Parathyroid adenoma (tissue), 2 donors: ENCODE measurements at regions not wholly inside any gene's neighbourhood (a gene's known extent, or its start where the extent isn't known, plus 50 kb on each side); places are given as distances from the start of the nearest gene placed in this dataset.

Experiments used
- H2AFZ ChIP-seq: fragments of 300-600 bp; sonication (generic); one replicate; pipeline ENCODE4 v1.7.0; 2017; ENCODE audit warnings: antibody characterized with exemption, mild to moderate bottlenecking
- H3K27ac ChIP-seq: fragments of 300-600 bp; sonication (generic); one replicate; pipeline ENCODE4 v1.7.0; 2017
- H3K27me3 ChIP-seq: fragments of 300-600 bp; sonication (generic); one replicate; pipeline ENCODE4 v1.7.0; 2017; ENCODE audit warnings: low read length; ENCODE audit not compliant: control insufficient read depth, insufficient read depth
- H3K36me3 ChIP-seq: fragments of 300-600 bp; sonication (generic); one replicate; pipeline ENCODE4 v1.7.0; 2017; ENCODE audit warnings: low read length; ENCODE audit not compliant: control insufficient read depth, insufficient read depth
- H3K4me1 ChIP-seq: fragments of 300-600 bp; sonication (generic); one replicate; pipeline ENCODE4 v1.7.0; 2017; ENCODE audit warnings: control low read depth
- H3K4me2 ChIP-seq: fragments of 300-600 bp; sonication (generic); one replicate; pipeline ENCODE4 v1.7.0; 2017; ENCODE audit warnings: low read length
- H3K4me3 ChIP-seq: fragments of 300-600 bp; sonication (generic); one replicate; pipeline ENCODE4 v1.7.0; 2017; ENCODE audit warnings: low read depth, low read length
- H3K79me2 ChIP-seq: fragments of 300-600 bp; sonication (generic); one replicate; pipeline ENCODE4 v1.7.0; 2017; ENCODE audit warnings: control low read depth
- H3K9ac ChIP-seq: fragments of 300-600 bp; sonication (generic); one replicate; pipeline ENCODE4 v1.7.0; 2017; ENCODE audit warnings: mild to moderate bottlenecking
- H3K9me3 ChIP-seq: fragments of 300-600 bp; sonication (generic); one replicate; pipeline ENCODE4 v1.7.0; 2017; ENCODE audit warnings: low read length; ENCODE audit not compliant: control insufficient read depth
- CTCF ChIP-seq: fragments of 300-600 bp; sonication (generic); IDR thresholded peaks from one replicate; pipeline ENCODE4 v1.7.0; 2017; ENCODE audit warnings: antibody characterized with exemption, mild to moderate bottlenecking
- donor health status: primary hyperparathyroidism.

DNA sequence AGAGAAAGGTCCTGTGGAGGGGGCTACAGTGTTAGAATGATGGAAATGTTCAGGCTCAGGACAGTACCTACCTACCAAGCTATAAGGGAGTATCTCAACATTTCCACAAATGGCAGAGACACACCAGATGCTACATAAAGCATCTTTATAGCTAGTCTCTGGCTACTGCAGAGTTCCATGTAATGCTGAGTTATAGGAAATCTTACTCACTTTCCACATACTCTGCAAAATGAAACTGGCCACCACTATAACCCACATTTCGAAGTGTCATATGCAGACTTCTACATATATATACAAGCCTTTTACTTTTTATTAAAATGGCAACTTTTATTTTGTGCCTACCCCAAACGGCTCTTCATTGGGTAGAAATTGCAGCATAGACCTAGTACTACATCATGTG is 85.5 kb downstream of the FAS start:
- H3K79me2 ChIP-seq = no peaks in the 10 kb centered on the region
- no peaks in the 10 kb centered on the region for H3K9me3 ChIP-seq
- H3K27ac ChIP-seq = no peak overlapping the region
- no peak overlapping the region for H2AFZ ChIP-seq
- H3K4me3 ChIP-seq = no peak overlapping the region
- H3K9ac ChIP-seq = no peak overlapping the region
- no peaks in the 10 kb centered on the region for H3K4me1 ChIP-seq
- no peak overlapping the region for H3K4me2 ChIP-seq
- TF ChIP-seq CTCF = no peak
- H3K36me3 ChIP-seq = no peaks in the 10 kb centered on the region
- H3K27me3 ChIP-seq = no peaks in the 10 kb centered on the region

DNA sequence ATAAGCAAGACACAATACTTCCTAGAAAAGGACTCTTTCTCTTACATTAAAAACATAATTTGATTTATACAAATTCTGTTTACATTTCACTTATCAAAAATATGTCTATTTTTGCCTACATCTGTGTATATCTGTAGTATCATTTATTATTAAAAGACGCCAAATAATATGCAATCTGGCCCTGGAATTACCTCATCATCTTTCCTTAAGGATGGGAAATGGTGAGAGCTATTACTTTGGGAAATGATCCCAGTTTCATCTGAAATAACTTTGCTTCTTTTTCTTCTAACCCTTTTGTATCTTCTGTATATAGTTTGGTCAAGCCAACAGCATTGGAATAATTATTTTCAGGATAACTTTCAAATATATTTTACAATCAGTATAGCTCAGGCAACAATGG is 85.0 kb downstream of the FAS start:
- Histone ChIP-seq H3K27me3 (no peaks in the 10 kb centered on the region), H3K9ac (no peak overlapping the region), H3K4me1 (no peaks in the 10 kb centered on the region), H3K4me2 (no peak overlapping the region), H3K79me2 (no peaks in the 10 kb centered on the region), H3K4me3 (no peak overlapping the region), H3K9me3 (no peaks in the 10 kb centered on the region), H2AFZ (no peak overlapping the region), H3K27ac (no peak overlapping the region), H3K36me3 (no peaks in the 10 kb centered on the region)
- no peak for TF ChIP-seq CTCF

GRCh38 chr10:89074120-89074519 is 83.5 kb downstream of the FAS start:
- Histone ChIP-seq H3K36me3 (no peaks in the 10 kb centered on the region), H3K4me1 (no peaks in the 10 kb centered on the region), H3K79me2 (no peaks in the 10 kb centered on the region), H3K9ac (no peak overlapping the region), H3K4me3 (no peak overlapping the region), H2AFZ (no peak overlapping the region), H3K9me3 (no peaks in the 10 kb centered on the region), H3K27me3 (no peaks in the 10 kb centered on the region), H3K27ac (no peak overlapping the region), H3K4me2 (no peak overlapping the region)
- no peak for TF ChIP-seq CTCF

- TF ChIP-seq CTCF = no peak
- Histone ChIP-seq H3K79me2 (no peaks in the 10 kb centered on the region), H3K27ac (no peak overlapping the region), H3K4me1 (no peaks in the 10 kb centered on the region), H3K36me3 (no peaks in the 10 kb centered on the region), H3K27me3 (no peaks in the 10 kb centered on the region), H3K4me2 (no peak overlapping the region), H3K9ac (no peak overlapping the region), H3K4me3 (no peak overlapping the region), H2AFZ (no peak overlapping the region), H3K9me3 (no peaks in the 10 kb centered on the region)
Observed at GRCh38 chr10:89073719-89074118, 83.1 kb downstream of the FAS start.

DNA sequence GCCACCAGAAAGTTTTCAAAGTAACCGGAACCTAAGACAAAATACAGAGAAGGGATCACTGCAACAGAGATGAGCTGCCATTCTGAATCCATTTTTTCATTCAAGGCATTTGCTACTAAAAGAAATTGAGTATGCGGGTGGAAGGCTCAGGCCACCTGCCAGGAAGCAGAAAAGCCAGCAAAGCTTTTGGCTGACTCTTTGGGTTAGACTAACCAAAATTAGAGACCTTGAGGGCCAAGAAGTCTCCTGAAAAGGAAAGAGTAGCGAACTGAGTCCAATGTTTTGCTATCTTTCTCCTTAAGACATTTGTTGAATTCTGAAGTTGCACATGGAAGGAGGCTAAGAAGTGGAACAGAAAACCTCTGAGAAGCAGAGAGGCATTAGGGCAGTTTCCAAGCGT is 79.0 kb downstream of the FAS start:
- Histone ChIP-seq H3K27me3 (no peaks in the 10 kb centered on the region), H3K27ac (no peak overlapping the region), H3K9ac (no peak overlapping the region), H3K4me3 (no peak overlapping the region), H3K36me3 (no peaks in the 10 kb centered on the region), H3K79me2 (no peaks in the 10 kb centered on the region), H3K4me1 (no peaks in the 10 kb centered on the region), H2AFZ (no peak overlapping the region), H3K9me3 (no peaks in the 10 kb centered on the region), H3K4me2 (no peak overlapping the region)
- TF ChIP-seq CTCF = no peak
